D721Med (cell line): ENCODE measurements at regions not wholly inside any gene's neighbourhood (a gene's known extent, or its start where the extent isn't known, plus 50 kb on each side); places are given as distances from the start of the nearest gene placed in this dataset.

Experiments
- DNase-seq: peaks from one replicate; pipeline ENCODE4 v3.0.0; 2011; ENCODE audit warnings: low spot score; ENCODE audit not compliant: insufficient read length
- FAIRE-seq: peaks from 2 replicates; lab custom pipeline; 2011; peaks lifted over from hg19 to GRCh38; lab: Jason Lieb, UNC
- TF ChIP-seq, protein P1 (sequence below): IDR thresholded peaks from 2 replicates; pipeline ENCODE4 v1.5.1; 2012; ENCODE audit warnings: mild to moderate bottlenecking, control low read depth; ENCODE audit not compliant: insufficient read depth; ENCODE audit errors: missing control alignments

DNA sequence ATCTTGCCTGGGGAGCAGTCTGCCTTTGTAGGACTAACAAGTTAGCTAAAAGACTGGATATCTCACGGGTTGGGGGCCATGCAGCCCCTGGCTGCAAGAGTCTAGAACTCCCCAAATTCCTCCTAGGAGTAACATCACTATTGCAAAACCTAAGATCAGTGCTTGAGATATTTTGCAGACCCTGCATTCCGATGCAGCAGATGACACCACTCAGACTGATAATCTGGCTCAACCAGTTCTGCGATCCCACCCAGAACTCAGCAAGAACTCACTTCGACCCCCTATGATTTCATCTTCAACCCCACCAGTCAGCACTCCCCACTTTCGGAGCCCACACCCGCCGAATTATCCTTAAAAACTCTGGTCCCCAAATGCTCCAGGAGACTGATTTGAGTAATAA lies 834.0 kb downstream of the C4orf33 start:
- TF ChIP-seq, protein P1, sequence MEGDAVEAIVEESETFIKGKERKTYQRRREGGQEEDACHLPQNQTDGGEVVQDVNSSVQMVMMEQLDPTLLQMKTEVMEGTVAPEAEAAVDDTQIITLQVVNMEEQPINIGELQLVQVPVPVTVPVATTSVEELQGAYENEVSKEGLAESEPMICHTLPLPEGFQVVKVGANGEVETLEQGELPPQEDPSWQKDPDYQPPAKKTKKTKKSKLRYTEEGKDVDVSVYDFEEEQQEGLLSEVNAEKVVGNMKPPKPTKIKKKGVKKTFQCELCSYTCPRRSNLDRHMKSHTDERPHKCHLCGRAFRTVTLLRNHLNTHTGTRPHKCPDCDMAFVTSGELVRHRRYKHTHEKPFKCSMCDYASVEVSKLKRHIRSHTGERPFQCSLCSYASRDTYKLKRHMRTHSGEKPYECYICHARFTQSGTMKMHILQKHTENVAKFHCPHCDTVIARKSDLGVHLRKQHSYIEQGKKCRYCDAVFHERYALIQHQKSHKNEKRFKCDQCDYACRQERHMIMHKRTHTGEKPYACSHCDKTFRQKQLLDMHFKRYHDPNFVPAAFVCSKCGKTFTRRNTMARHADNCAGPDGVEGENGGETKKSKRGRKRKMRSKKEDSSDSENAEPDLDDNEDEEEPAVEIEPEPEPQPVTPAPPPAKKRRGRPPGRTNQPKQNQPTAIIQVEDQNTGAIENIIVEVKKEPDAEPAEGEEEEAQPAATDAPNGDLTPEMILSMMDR, result no peak
- DNase-seq (no peak), FAIRE-seq (no peak)

DNA sequence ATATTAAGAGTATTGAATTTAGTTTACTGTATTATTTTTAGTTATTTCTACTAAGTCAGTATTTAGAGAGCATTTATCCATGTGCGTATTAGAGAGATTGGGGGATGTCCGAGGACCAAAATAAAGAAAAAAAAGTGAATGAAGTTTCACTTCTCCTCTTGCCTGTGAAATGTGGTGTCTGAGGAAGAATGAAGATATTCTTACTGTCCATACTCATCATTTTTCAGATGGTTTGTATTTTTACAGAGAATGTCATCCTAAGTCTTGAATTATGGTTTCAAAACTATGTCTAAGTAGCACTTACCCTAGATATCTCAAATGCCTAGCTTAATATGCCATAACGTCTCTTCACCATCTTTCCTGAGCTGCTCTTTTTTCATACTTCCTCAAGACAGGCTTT lies 854.3 kb downstream of the C4orf33 start:
- no peak for FAIRE-seq
- TF ChIP-seq, protein P1, result no peak
- no peak for DNase-seq

DNA sequence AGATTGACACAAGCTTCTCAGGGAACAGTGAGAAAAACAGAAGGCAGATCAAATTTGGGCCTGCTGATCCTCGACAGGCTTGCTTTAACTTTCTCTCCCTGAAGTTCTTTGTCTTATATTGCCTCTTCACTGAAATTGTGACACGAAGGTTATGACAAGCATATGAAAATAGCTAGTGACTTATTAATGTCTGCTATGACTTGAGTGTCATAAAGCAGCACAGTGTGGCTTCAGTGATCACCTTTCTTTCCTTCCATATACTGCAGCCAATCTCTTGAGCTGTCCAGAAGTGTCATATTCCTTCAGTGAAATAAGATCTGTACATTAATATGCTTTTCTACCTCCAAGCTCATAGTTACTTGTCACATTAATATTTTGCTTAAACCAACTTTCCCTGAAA lies 870.2 kb downstream of the C4orf33 start:
- TF ChIP-seq, protein P1, result no peak
- FAIRE-seq (no peak), DNase-seq (no peak)

DNA sequence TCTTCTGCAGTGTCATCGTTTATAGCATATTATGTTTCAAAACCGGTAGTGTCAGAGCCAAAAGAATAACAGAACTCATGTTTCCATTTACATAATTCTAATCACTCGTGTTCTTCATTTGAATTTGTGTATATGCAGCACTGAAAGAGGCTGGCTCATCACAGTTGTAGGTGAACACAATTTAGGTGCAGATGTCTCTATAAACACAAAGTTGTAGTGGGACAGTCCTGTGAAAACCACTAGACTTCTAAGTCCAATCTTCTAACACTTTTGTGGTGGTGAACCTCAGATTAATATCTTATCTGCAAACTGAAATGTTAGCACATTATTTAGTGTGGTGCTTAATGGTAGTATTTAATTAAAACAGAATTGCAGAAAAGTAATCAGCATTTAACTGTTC lies 872.4 kb downstream of the C4orf33 start:
- TF ChIP-seq, protein P1, result no peak
- FAIRE-seq, result no peak
- no peak for DNase-seq

DNA sequence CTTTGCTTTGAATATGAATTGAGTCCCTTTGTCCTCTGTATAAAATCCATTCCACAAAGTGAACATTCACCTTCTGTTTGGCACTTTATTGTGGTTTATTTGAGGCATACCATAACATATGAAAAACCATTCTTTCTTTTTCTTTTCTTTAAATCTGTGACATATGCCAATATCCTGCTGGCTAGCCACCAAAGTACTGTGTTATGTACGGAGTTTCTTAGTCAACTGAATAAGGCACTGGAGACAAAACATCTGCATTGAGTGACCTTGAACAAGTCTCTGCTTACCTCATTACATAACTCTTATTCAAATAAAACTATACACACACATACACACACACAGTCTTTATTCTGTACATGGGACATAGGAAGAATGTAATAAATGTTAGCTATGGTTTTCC lies 872.8 kb downstream of the C4orf33 start:
- TF ChIP-seq, protein P1, result no peak
- DNase-seq (no peak), FAIRE-seq (no peak)

DNA sequence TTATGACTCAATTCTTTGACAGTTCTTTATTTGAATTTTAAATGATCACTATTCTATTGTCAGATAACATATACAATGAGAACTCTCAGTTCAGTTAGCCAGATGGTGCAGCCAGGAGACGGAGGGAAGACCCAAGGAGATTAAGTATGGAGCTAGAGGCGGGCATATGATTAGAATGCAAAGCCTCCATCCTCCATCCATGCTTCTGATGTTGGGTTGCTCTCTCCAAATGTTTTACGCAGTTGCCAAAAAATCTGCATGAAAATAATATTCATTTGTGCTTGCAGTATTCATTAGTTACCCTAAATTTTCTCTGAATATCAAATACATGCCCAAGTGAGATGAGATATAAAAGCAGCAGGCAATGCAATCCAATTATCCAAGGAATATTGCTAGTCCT lies 874.8 kb downstream of the C4orf33 start:
- TF ChIP-seq, protein P1, result no peak
- FAIRE-seq, result no peak

DNA sequence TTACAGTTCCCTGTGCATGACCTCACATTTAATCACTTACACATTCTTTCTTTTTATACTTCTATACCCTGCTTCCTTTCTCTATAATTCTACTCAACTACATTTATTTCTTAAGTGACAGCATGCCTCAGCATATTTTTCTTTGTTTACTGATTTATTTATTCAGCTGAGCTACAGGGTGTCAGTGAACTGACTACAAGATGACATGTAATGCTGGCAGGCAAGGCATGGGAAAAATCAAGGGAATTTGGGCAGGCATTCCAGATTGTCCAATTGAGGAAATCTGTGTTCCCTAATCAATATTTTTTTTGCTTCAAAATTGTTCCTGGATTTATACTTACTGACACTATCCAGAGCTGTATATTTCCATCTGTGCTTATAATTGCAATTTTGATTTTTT lies 875.5 kb downstream of the C4orf33 start:
- DNase-seq (no peak), FAIRE-seq (no peak)
- TF ChIP-seq, protein P1, result no peak

More for the DNA sequence above, 874.8 kb downstream of the C4orf33 start:
- no peak for DNase-seq
